Spleen (tissue), 11 donors: ENCODE measurements at regions not wholly inside any gene's neighbourhood (a gene's known extent, or its start where the extent isn't known, plus 50 kb on each side); places are given as distances from the start of the nearest gene placed in this dataset.

ENCODE experiments used
- DNase-seq: peaks from one replicate; pipeline ENCODE4 v3.0.0-alpha.2; 2020
- H3K27ac ChIP-seq, 8 donors: fragments of 200-600 bp; sonication (generic) in 7 of 8; 1 replicate in 4 of 8; 2 replicates in 4 of 8; pipeline versions ENCODE4 v1.5.0 to v1.8.0; 2016 to 2021; ENCODE audit warnings: inconsistent platforms in 4 of 8, mild to moderate bottlenecking in 4 of 8, moderate library complexity in 1 of 8
- H3K27me3 ChIP-seq, 7 donors: fragments of 200-600 bp; sonication (generic) in 6 of 7; replicated peaks in 1 of 7; 1 replicate in 4 of 7; 2 replicates in 3 of 7; pipeline versions ENCODE4 v1.5.0 to v1.8.0; 2016 to 2021; ENCODE audit warnings: inconsistent platforms in 3 of 7, mild to moderate bottlenecking in 1 of 7
- H3K36me3 ChIP-seq, 6 donors: fragments of 200-600 bp; sonication (generic) in 5 of 6; 1 replicate in 4 of 6; 2 replicates in 2 of 6; pipeline versions ENCODE4 v1.5.0 to v1.8.0; 2016 to 2021; ENCODE audit warnings: inconsistent platforms in 2 of 6
- H3K4me1 ChIP-seq, 6 donors: fragments of 200-600 bp; sonication (generic) in 5 of 6; 1 replicate in 3 of 6; 2 replicates in 3 of 6; pipeline versions ENCODE4 v1.5.0 to v1.8.0; 2016 to 2021; ENCODE audit warnings: inconsistent platforms in 3 of 6
- H3K4me3 ChIP-seq, 8 donors: fragments of 200-600 bp; sonication (generic) in 7 of 8; 1 replicate in 4 of 8; 2 replicates in 4 of 8; pipeline versions ENCODE4 v1.5.0 to v1.8.0; 2016 to 2021; ENCODE audit warnings: inconsistent platforms in 4 of 8, mild to moderate bottlenecking in 4 of 8, moderate library complexity in 2 of 8
- H3K9me3 ChIP-seq, 8 donors: fragments of 200-600 bp; sonication (generic) in 7 of 8; 1 replicate in 4 of 8; 2 replicates in 4 of 8; pipeline versions ENCODE4 v1.5.0 to v1.8.0; 2016 to 2021; ENCODE audit warnings: inconsistent platforms in 4 of 8
- CTCF ChIP-seq, 11 experiments: fragments of 200-600 bp in 7 of 11; fragments of 450-650 bp in 4 of 11; sonication (generic) in 4 of 11; IDR thresholded peaks in 8 of 11; conservative IDR thresholded peaks in 3 of 11; 1 replicate in 7 of 11; 2 replicates in 4 of 11; pipeline versions ENCODE4 v1.4.0 to v1.8.0; 2016 to 2021; ENCODE audit warnings: antibody characterized with exemption in 11 of 11, inconsistent platforms in 4 of 11, mild to moderate bottlenecking in 1 of 11
- POLR2A ChIP-seq, 3 donors: fragments of 450-650 bp; IDR thresholded peaks; one replicate each; pipeline ENCODE4 v1.5.1; 2017; ENCODE audit warnings: antibody characterized with exemption in 3 of 3, mild to moderate bottlenecking in 1 of 3
- POLR2AphosphoS5 ChIP-seq, 3 donors: sonication (generic); formaldehyde crosslinking; IDR thresholded peaks; one replicate each; pipeline ENCODE4 v1.5.1; 2017; ENCODE audit warnings: antibody characterized with exemption in 3 of 3
- WGBS, 5 donors: extraction: QIAGEN DNeasy Blood & Tissue Kit in 3 of 5; methylation state at CpG; one replicate each; pipeline versions ENCODE4 v1.1.5 to v1.1.7; 2013 to 2018; 5-methylcytosine and 5-hydroxymethylcytosine counted together
- intact Hi-C: fragments of 100-400 bp; cut with DNase I; formaldehyde crosslinking; loops from one replicate; pipeline ENCODE4 v1.15.0; 2023; ENCODE audit warnings: low total_unique reads
- donor health status: healthy with polysubstance abuse.
- donor health status: DM: no; HTN: no; CAD: no; lungs with moderate emphysema.
- donor health status: DM: no; HTN: no; CAD: no.
- donor health status: Bipolar disorder and iron deficiency.
- donor health status: healthy.
- donor health status: DM: no; HTN: no; CAD: no.
- donor health status: DM: yes; HTN: yes; CAD: no.

- Histone ChIP-seq H3K27ac (no peak overlapping the region), H3K27me3 (peaks cover 0 to 4% (median 0%) of the 10 kb centered on the region in 7 donors), H3K9me3 (peaks cover 0 to 6% (median 0%) of the 10 kb centered on the region in 8 donors), H3K4me3 (no peak overlapping the region), H3K36me3 (no peaks in the 10 kb centered on the region), H3K4me1 (no peaks in the 10 kb centered on the region)
- DNase-seq: no peak
- intact Hi-C loops: no loop called here
- TF ChIP-seq CTCF (IDR thresholded peaks at IDR 0.05 in 8 of 11, conservative IDR thresholded peaks at IDR 0.05 in 3 of 11) (no peak), POLR2A (IDR thresholded peaks at IDR 0.05) (no peak), POLR2AphosphoS5 (IDR thresholded peaks at IDR 0.05) (no peak)
- WGBS, 5 donors: 61 to 85% (median 76%) methylated on average over 3 of the region's 3 CpGs
Measured at GRCh38 chr11:19391026-19391425, 150.3 kb upstream of the E2F8 start.

- 76 to 88% (median 83%) methylated on average over 3 of the region's 3 CpGs for WGBS, 5 donors
- TF ChIP-seq CTCF (IDR thresholded peaks at IDR 0.05 in 8 of 11, conservative IDR thresholded peaks at IDR 0.05 in 3 of 11): no peak
- no peak for TF ChIP-seq POLR2AphosphoS5 (IDR thresholded peaks at IDR 0.05)
- TF ChIP-seq POLR2A (IDR thresholded peaks at IDR 0.05): no peak
- intact Hi-C loops: no loop called here
- no peaks in the 10 kb centered on the region for H3K27me3 ChIP-seq
- no peak for DNase-seq
- H3K4me3 ChIP-seq: no peak overlapping the region
- H3K36me3 ChIP-seq: no peaks in the 10 kb centered on the region
- no peaks in the 10 kb centered on the region for H3K4me1 ChIP-seq
- no peak overlapping the region for H3K27ac ChIP-seq
- peaks cover 0 to 6% (median 0%) of the 10 kb centered on the region in 8 donors for H3K9me3 ChIP-seq
Measured at GRCh38 chr11:19389787-19390303, 149.1 kb upstream of the E2F8 start.

- DNase-seq: no peak
- H3K27me3 ChIP-seq: peaks cover 0 to 32% (median 0%) of the 10 kb centered on the region in 7 donors
- no peak overlapping the region for H3K4me3 ChIP-seq
- no peaks in the 10 kb centered on the region for H3K4me1 ChIP-seq
- intact Hi-C loops: no loop called here
- WGBS, 5 donors: 61 to 81% (median 71%) methylated on average over 16 of the region's 16 CpGs
- H3K27ac ChIP-seq: no peak overlapping the region
- no peaks in the 10 kb centered on the region for H3K9me3 ChIP-seq
- no peaks in the 10 kb centered on the region for H3K36me3 ChIP-seq
- no peak for TF ChIP-seq POLR2A (IDR thresholded peaks at IDR 0.05)
- TF ChIP-seq POLR2AphosphoS5 (IDR thresholded peaks at IDR 0.05): peak in 1 of 3 donors; percentile 15
- TF ChIP-seq CTCF (IDR thresholded peaks at IDR 0.05 in 8 of 11, conservative IDR thresholded peaks at IDR 0.05 in 3 of 11): no peak
Measured at GRCh38 chr11:19382131-19382611, 141.4 kb upstream of the E2F8 start.

- no peak overlapping the region for H3K27ac ChIP-seq
- H3K27me3 ChIP-seq: peaks cover 0 to 32% (median 0%) of the 10 kb centered on the region in 7 donors
- TF ChIP-seq POLR2AphosphoS5 (IDR thresholded peaks at IDR 0.05): no peak
- no peak for TF ChIP-seq POLR2A (IDR thresholded peaks at IDR 0.05)
- no peak for TF ChIP-seq CTCF (IDR thresholded peaks at IDR 0.05 in 8 of 11, conservative IDR thresholded peaks at IDR 0.05 in 3 of 11)
- no peaks in the 10 kb centered on the region for H3K36me3 ChIP-seq
- DNase-seq: no peak
- WGBS, 5 donors: 33 to 69% (median 63%) methylated on average over 2 of the region's 2 CpGs
- H3K4me1 ChIP-seq: no peaks in the 10 kb centered on the region
- no peak overlapping the region for H3K4me3 ChIP-seq
- intact Hi-C loops: no loop called here
- H3K9me3 ChIP-seq: no peaks in the 10 kb centered on the region
Measured at GRCh38 chr11:19380375-19380774, 139.6 kb upstream of the E2F8 start.
